ENCODE measurements at regions not wholly inside any gene's neighbourhood (a gene's known extent, or its start where the extent isn't known, plus 50 kb on each side); places are given as distances from the start of the nearest gene placed in this dataset.

DNA sequence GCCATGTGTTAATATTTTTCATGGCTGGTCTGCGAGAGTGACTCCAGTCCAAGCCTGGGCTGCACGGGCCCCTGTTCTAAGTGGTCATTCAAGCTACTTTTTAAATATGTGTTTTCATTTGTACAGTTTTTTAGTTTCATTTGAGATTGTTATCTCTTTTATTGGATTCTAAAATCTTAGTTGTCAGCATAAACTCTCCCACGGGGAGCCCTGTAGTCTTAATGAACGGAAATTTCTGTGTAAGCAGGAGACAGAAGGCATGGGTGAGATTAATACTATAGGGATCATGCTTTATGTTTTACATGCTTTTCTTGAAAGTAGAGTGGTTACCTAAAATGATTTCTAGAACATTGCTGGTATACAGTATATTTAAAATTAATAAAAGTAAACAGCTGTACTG, 373.1 kb upstream of the SLCO3A1 start:
- TF ChIP-seq MEF2A (IDR thresholded peaks at IDR 0.05; ENCODE audit: insufficient read depth, low read depth, low read length): no peak
- no peak for TF ChIP-seq POLR2A (IDR thresholded peaks at IDR 0.05; ENCODE audit: low read depth, low read length)
- TF ChIP-seq, protein P1, sequence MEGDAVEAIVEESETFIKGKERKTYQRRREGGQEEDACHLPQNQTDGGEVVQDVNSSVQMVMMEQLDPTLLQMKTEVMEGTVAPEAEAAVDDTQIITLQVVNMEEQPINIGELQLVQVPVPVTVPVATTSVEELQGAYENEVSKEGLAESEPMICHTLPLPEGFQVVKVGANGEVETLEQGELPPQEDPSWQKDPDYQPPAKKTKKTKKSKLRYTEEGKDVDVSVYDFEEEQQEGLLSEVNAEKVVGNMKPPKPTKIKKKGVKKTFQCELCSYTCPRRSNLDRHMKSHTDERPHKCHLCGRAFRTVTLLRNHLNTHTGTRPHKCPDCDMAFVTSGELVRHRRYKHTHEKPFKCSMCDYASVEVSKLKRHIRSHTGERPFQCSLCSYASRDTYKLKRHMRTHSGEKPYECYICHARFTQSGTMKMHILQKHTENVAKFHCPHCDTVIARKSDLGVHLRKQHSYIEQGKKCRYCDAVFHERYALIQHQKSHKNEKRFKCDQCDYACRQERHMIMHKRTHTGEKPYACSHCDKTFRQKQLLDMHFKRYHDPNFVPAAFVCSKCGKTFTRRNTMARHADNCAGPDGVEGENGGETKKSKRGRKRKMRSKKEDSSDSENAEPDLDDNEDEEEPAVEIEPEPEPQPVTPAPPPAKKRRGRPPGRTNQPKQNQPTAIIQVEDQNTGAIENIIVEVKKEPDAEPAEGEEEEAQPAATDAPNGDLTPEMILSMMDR (IDR thresholded peaks at IDR 0.05 in 2 of 3, conservative IDR thresholded peaks at IDR 0.05 in 1 of 3; ENCODE audit: control insufficient read depth in 2 of 3, extremely low read depth in 1 of 3, insufficient read depth in 1 of 3, low read depth in 3 of 3, low read length in 3 of 3): no peak
- no peak for TF ChIP-seq EZH2 (IDR thresholded peaks at IDR 0.05; ENCODE audit: borderline replicate concordance, control insufficient read depth, low read depth, low read length)
- TF ChIP-seq SPI1 (IDR thresholded peaks at IDR 0.05; ENCODE audit: borderline replicate concordance, insufficient read depth, low read depth, low read length): no peak
